RPMI8226 (cell line): ENCODE measurements at regions not wholly inside any gene's neighbourhood (a gene's known extent, or its start where the extent isn't known, plus 50 kb on each side); places are given as distances from the start of the nearest gene placed in this dataset.
"Not testable (repeated sequence)": the region's sequence is repeated elsewhere in the genome, so short reads cannot be mapped to it uniquely, and the experiment has no call there.

ENCODE experiments used
- DNase-seq: peaks from one replicate; pipeline ENCODE4 v3.0.0-alpha.2; 2015

DNA sequence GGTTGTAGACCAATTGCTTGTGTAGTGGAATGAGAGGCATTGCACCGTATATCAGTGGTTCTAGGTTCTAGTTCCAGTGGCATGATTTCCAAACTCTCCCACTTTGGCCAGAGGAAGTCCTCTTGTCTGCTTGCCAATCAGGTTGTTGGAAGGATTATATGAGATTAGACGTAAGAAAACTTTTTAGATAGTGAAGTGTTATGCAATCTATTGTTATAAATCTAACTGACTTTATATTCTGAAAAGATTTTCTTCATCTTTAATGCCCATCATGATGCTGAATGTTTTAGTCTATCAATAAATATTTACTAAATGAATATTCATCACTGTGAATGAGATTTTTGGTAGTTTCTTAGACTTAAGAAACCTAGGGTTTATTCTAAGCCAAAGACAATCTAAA, 152.6 kb downstream of the TFPI2 start:
- DNase-seq = no peak

DNA sequence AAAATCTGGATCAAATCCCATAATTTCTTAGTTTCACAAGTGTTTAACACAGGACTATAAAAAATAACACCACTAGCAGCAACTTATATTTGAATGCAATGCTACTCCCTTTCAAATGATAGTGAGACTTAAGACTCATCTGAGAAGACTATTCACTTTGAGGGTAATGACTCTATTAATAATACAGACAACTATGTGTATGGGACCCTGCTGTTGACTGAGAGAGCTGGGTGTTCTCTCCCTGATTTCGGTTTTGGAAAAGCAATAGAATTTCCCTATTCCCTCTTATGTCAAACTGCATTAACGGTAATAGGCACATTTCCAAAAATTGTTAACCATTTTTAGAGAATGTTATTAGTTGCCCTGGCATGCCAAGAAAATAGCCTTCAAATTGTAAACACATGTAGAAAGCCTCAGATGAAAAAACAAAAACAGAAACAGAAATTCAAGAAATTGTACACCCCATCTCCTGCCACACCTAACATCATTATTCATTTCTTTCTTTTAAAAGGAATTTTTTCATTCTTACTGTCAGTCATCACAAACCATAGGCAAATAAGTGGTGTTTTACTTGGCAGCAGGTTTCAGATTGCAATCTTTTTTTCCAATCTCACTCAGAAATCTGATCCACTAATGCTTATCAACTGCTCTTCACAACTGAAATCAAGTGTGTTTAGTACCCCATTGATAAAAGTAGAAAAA, 153.7 kb downstream of the TFPI2 start:
- no peak for DNase-seq

DNA sequence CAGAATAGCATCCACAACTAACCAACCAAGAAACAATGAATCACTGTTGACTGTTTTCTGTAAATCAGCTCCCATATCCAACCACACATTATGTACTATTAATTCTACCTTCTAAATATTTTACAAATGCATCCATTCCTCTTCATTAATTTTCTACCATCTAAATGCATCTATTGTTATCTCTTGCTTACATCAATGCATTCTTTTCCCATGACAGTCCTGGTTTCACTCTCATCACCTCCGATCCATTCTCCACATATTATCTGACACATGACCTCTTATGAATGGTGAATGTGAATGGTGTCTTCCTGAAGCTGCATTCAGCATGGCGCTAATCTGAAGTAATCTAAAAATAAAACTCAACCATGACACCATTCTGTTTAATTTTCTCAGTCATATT, 153.8 kb upstream of the CALCR start:
- no peak for DNase-seq

DNA sequence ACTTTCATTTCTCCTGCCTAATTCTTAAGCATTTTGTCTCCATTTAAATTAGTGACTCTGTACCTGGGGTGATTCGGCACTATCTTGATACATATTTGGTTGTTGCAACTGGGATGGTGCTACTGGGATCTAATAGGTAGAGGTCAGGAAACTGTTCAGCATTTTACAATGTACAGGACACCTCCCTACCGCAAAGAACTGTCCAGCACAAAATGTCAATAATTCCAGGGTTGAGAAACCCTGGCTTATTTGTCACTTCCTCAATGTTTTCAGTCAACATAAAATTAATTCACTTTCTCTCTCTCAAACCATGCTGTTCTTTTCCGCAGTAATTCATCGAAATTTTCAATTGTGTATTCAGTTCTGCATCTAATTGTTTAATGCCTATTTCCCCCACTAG, 151.4 kb upstream of the CALCR start:
- no peak for DNase-seq

DNA sequence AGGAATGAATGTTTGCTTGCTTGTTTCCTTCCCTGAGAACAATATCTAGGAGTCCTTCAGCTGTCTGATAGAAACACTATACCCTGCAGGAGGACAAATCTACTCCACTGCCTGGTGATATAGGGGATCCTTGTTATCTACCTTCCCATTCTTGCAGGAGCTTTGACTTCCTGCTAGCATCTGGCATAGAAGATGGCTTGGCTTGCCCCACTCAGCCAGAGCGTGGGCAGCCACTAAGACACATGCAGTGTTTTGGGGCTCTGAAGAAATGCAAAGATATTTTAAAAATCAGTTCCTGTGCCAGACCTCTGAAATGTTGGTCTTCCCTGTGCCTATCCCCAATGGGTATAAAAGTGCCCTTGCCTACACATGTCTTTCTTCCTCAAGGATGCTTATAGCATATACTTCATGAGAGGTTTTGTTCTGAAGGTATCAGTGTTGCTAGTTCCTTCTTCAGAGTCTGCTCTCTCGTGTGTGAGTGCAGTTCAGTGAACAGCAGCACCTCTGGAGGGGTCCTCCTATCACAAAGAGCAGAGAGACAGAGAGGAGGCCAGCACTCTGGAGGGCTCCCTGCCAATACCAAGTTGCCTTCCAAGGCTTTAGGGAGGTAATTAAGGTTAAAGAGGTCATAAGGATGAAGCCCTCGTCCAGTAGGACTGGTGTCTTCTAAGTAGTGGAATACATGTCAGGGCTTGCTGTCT, 149.1 kb upstream of the CALCR start:
- no peak for DNase-seq

DNA sequence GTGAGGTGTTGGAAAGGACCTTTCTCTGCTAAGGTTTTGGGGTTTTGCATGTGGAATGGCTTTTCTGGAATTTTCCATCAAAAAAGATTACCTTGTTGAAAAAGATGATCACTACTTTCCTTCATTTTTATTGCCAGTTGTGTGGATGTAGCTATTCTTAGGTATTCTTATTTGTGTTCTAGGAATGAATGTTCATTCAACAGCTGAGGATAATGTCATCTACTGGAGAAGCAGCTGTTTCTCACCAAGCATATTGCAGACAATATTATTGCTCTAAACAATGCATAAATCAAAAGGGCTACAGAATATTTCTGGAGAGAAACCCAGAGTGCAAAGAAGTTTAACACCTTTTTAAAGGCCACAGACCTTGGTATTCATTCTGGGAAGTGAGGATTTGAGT, 145.6 kb upstream of the CALCR start:
- no peak for DNase-seq

DNA sequence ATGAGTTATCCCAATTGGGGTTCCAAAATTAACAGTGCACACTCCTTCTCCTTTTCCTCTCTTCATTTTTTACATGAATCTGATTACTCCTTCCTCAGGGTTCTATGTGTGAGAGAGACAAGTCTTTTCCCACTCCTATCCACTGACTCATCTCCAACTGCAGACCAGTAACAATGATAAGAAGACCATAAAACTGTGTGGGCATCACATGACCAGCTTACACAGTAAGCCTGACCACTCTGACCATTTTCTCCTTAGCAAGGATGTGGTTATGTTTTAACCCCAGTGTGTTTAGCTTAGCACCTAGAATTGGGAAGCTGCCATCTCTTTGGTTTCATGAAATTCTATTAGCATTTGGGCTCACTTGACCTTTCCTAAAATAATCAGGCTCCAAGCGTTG, 145.0 kb upstream of the CALCR start:
- no peak for DNase-seq

DNA sequence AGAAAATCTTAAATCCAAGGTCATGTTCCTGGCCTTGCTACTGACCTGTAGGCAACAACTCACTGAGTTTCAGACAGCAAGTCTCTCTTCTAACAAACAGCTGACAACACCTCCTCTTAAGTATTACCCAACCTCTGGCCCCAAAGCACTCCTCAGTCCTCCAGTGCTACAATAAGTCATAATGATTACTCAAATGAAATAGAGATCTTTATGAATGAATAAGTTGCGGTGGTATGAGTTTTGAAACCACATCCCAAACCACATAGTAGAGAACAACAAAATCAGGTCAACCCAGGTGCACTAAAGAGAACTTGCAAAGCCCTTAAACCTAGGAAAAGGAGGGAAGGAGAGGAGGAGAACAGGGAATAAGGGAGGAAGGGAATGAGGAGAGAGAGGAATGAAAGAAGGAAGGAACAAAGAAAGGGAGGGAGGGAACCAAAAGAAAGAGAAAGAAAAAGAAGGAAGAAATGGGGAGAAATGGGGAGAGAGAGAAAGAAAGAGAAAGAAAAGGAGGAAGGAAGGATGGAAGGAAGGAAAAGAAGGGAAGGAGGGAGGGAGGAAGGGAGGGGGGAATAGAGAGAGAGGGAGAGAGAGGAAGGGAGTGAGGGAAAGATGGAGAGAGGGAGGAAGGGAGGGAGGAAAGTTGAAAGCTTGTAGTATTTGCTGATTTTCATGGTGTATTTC, 142.8 kb upstream of the CALCR start:
- no peak for DNase-seq

DNA sequence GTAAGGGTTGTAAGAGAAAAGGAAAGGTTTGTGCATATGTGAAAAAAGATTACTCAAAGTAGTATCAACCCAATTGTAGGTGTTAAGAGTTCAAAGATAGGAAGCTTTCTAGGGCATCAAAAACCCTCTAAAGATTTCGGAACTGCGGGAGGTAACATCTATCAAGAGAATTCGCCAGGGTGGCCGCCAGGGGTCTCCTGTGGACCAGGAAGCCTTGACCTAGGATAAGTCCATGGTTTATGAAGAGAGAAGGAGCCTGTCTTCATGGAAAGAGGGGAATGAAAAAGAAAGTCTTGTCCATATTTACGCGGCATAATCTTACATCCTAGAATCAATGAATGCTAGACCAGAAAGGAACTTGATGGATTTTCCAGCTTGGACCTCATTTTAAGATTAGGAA, 140.7 kb upstream of the CALCR start:
- peak; percentile 58 for DNase-seq

DNA sequence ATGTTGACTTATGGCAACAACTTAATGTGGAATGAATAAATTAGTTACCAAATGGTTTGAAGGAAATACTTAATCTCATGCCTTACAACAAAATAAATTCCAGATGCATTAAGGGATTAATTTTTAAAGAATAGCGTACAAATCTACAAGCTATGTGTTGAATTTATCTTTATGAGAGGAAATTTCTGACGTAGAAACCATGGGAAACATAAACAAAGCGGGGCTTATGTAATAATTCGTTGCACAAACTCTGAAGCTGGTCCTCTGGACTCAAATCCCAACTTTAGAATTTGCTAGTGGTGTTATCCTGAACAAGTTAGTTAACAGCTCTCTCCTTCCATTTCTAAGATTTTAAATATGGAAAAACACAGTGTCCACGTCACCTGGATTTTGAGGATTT, 137.4 kb upstream of the CALCR start:
- DNase-seq = no peak

DNA sequence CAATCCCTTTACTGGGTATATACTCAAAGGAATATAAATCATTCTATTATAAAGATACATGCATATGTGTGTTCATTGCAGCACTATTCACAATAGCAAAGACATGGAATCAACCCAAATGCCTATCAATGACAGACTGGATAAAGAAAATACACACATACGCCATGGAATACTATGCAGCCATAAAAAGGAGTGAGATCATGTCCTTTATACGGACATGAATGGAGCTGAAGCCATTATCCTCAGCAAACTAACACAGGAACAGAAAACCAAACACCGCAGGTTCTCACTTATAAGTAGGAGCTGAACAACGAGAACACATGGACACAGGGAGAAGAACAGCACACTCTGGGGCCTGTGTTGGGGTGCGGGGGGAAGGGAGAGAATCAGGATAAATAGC, 133.7 kb upstream of the CALCR start:
- not testable (repeated sequence) for DNase-seq

DNA sequence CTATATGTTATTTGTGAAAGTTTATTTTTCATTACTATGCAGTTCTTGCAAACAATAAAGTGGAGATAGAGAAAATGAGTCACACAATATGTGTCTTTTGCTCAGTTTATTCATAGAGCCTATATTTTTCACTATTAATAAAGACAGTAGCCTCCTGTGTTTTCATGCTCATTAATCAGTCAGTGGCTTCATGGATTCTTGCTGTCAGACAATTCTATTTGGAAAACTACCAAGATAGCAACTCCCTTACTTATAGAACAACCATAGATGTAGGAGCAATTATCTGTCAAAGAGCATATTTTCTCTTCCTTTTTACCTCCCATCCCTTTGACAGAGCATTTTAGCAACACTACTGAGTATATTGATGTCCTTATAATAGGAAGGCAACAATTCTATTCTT, 132.7 kb upstream of the CALCR start:
- no peak for DNase-seq

DNA sequence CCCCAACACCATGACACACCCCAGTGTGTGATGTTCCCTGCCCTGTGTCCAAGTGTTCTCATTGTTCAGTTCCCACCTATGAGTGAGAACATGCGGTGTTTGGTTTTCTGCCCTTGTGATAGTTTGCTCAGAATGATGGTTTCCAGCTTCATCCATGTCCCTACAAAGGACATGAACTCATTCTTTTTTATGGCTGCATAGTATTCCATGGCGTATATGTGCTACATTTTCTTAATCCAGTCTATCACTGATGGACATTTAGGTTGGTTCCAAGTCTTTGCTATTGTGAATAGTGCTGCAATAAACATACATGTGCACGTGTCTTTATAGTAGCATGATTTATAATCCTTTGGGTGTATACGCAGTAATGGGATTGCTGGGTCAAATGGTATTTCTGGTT, 131.6 kb upstream of the CALCR start:
- DNase-seq = not testable (repeated sequence)

DNA sequence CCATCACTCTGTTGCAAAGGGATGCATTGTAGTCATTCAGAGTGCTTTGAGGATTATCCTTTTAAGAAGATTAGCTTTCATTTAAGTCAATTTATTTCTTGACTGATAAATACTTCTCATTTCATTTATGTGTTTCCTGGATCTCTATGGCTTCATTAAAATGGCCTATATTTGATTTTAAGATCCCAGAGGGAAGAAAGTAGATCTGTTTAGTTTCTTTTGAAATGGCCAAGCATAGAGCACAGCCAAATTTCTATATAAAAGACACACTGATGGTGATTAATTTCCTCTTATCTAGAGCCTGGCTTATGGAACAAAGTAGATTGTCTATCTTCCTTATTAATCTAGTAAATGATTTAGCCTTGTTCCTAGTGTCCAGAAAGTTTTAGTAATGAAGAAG, 129.7 kb upstream of the CALCR start:
- DNase-seq = no peak

DNA sequence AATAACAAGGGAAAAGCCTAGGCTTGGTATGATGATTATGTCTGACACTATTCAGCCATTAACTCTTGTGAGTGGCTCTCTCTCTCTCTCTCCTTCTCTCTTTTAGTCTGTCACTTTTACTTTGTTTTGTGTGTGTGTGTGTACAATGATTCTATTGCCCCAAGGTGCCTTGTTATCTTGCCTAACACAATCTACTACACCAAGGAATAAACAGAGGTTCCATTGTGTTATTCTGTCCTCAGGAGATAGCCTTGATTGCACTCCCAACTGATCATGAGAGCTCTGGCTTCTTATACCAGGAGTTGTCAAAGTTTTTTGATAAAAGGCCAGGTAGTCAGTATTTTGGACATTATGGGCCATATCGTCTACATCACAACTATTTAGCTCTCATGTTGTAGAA, 123.4 kb upstream of the CALCR start:
- DNase-seq = no peak

DNA sequence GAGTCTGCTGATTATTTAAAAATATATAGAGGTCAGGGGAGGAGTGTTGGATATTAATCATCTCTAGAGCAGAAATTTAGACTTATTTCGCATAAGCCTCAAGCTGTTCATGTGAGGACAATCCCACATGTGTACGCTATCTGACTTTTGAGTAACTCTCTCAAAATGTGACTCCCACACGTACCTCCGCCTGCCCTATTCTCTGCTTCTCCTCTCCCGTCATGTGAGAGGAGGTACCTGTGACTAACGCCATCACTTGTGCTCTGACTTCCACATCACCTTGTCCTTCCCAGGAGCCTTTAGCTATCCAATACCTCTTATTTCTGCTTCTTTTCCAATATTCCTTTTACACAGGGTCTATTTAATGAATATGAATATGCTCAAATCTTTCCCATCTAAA, 119.3 kb upstream of the CALCR start:
- no peak for DNase-seq

DNA sequence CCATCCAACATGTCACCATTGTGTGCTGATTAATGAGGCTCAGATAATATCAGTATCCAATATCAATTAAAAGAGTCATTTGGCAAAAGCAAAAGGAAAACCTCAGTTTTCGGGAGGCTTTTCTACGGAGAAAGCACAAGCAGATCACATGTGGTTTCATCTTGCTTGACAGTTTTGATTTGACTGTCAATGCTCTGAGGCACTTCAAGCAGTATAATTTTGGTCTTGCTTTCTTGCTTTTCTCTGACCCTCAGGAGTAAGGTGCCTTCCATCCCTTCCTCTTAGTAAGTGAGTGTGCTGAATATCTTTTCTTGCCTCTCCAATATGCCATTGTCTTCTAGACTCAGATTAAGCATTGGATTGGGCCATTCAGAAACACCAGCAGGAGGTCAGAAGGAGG, 115.5 kb upstream of the CALCR start:
- DNase-seq = no peak

DNA sequence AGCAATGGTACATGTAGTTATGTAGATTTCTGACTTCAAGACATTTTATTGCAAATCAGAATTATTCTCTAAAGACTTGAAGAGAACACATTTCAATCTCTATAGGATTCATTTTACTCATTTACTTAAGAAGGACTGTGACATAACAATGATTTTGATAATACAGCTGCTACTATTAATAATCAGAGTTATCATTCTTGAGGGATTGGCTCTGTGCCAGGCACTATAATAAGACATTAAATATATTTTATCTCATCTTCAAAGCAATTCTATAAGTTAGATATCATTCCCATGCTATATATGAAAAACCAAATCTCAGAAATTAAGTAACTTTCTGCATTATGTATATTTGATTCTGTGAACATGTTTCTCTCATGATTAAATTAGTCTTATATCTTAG, 103.7 kb upstream of the CALCR start:
- no peak for DNase-seq

DNA sequence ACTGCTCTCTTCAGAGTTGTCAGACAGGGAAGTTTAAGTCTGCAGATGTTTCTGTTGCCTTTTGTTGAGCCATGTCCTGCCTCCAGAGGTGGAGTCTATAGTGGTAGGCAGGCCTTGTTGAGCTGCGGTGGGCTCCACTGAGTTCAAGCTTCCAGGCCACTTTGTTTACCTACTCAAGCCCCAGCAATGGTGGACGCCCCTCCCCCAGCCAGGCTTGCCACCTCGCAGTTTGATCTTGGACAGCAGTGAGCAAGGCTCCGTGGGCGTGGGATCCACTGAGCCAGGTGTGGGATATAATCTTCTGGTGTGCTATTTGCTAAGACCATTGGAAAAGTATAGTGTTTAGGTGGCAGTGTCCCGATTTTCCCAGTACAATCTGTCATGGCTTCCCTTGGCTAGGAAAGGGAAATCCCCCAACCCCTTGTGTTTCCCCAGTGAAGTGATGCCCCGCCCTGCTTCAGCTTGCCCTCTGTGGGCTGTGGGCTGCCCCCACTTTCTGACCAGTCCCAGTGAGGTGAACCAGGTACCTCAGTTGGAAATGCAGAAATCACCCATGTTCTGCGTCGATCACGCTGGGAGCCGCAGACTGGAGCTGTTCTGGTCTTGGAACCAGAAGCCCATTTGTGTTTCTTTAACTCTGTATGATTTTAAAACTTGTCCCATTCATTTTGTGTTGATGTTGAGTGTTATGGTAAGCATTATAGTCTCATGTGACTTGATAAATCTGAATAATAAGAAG, 89.2 kb upstream of the CALCR start:
- DNase-seq = no peak

DNA sequence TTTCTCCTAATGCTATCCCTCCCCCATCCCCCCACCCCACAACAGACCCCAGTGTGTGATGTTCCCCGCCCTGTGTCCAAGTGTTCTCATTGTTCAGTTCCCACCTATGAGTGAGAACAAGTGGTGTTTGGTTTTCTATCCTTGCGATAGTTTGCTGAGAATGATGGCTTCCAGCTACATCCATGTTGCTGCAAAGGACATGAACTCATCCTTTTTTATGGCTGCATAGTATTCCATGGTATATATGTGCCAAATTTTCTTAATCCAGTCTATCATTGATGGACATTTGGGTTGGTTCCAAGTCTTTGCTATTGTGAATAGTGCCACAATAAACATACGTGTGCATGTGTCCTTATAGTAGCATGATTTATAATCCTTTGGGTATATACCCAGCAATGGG, 83.6 kb upstream of the CALCR start:
- DNase-seq = not testable (repeated sequence)

DNA sequence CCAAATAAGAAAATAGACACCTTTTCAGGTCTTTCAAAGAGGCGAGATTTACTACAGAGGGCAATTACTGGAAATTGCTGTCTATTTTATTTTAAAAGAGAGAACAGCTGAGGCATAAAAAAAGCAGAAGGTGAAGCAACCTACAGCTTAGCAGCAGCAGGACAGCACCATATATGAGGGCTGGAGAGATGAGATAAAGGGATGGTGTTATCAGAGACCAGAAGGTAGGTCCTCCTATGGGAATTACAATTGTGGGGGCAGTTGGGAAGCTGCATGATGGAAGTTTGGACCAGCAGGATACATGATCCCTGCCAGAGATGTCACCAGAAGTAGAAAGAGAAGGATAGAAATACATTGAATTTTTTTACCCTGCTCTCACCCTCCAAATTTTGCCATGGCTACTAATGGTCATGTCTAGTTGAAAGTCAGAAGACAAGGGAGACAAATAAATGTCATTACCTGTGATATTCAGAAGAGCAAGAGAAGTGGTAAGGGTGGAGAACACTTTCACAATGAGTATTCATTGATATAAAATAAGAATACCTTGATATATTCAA, 77.2 kb upstream of the CALCR start:
- DNase-seq = no peak

DNA sequence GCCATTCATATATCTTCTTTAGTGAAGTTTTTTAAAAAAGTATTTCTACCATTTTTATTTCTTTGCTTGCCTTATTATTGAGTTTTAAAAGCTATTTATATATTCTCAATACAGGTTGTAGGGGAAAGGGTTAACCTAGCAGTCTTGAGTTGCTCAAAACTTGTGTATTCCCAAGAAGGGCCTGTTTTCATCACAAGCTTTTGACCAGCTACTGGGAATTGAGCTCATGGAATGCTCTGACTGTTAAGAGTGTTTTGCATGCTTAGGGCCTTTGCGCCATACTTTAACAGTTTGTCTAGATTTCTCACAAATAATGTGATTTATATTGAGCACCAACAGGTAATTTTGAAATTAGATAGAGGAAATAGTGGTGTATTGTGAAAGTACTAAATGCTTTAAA, 72.0 kb upstream of the CALCR start:
- DNase-seq = no peak

DNA sequence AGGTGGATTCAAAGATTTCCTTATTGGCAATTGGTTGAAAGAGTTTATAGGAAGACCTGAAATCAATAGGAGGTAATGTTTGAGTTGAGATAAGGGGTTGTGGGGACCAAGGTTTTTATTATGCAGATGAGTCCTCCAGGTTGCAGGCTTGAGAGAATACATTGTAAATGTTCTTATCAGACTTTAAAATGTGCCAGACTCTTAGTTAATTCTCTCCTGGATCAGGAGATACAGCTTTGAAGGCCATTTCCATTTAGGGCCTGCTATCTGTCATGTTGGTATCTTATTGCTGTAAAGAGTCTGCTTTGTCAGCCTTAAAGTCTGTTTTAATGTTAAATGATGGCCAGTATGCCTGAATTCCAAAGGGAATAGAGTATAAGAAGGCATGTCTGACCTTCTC, 61.8 kb upstream of the CALCR start:
- DNase-seq = no peak
